GM20000 (cell line): ENCODE measurements at regions not wholly inside any gene's neighbourhood (a gene's known extent, or its start where the extent isn't known, plus 50 kb on each side); places are given as distances from the start of the nearest gene placed in this dataset.

ENCODE experiments used
- DNase-seq: peaks from one replicate; pipeline ENCODE4 v3.0.0; 2012; ENCODE audit warnings: low spot score
- CTCF ChIP-seq: IDR thresholded peaks from 2 replicates; pipeline ENCODE4 v1.5.1; 2012; ENCODE audit warnings: mild to moderate bottlenecking, control low read depth; ENCODE audit errors: extremely low read depth, missing control alignments

DNA sequence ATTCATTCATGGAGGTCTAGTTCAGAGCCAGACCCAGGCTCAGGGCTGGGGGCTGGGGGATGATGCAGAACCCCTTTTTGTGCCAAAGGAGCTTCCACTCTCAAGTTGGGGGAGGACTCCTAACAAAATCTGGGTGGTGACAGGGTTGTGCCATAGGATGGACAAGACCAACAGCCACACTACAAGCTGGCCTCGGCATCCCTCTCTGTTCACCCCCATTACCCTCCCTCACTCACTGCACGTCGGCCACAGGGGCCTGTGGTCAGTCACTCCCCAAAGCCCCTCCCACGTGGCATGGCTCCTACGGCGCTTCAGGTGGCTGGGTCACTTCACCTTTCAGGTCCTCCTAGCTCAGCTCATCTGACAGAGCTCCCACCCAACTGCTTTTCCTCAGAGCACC is 348.7 kb upstream of the ZMIZ1 start:
- no peak for TF ChIP-seq CTCF
- DNase-seq: no peak

DNA sequence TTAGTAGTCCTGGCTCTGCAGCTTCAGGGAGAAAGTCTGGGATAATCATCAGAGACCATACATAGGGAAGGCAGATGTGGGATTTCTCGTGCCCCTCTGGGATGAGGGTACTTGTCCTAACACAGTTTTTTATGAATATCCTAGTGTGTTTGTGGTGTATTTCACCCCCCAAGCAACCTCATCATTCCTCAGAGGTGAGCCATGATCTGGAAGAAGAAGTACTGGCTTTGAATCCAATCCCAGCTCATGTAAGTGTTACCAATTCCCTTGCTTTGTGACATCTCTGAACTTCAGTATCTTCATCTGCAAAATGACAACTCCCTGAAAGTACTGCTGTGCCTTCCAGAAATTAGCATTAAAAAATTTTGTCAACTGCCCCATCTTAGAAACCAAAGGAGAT is 347.5 kb upstream of the ZMIZ1 start:
- no peak for TF ChIP-seq CTCF
- no peak for DNase-seq

- no peak for DNase-seq
- TF ChIP-seq CTCF: no peak
Measured at GRCh38 chr10:78724846-78725245, 343.9 kb upstream of the ZMIZ1 start.

GRCh38 chr10:78726171-78726570 is 342.6 kb upstream of the ZMIZ1 start:
- no peak for DNase-seq
- TF ChIP-seq CTCF: no peak

DNA sequence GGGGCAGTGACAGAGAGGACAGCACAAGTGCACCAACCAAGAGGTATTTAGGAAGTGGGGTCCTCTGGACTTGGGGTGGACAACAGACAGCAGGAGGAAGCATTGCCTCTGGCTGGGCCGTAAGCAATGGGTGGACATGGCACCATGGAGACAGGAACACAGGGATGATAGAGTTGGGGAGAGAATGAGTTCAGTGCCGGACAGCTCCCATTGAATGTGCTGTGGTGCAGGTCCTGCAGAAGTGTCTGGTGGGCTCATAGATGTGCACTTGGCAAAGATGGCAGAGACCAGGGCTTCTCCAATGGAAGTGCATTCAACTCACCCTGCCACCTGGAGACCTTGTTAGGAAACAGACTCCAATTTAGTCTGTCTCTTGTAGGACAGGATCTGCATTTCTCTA is 341.5 kb upstream of the ZMIZ1 start:
- TF ChIP-seq CTCF: no peak
- DNase-seq: no peak

DNA sequence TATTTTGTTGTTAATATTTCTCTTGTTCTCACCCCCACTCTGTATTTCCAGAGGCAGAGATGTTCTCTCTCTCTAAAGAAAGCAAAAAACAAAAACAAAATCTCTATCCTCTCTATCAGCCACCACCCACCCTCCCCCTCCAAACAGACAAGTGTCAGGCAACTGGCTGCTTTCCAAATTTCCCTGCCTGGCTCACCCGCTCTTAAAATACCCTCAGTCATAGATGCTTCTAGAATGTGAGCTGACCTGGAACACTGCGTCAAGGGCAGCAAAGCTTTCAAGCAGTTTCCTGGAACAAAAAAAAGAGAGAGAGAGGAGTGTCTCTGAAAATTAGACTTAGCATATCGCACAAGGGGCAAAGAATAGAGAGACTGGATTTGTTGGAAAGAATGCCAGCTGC is 341.0 kb upstream of the ZMIZ1 start:
- DNase-seq: no peak
- TF ChIP-seq CTCF: no peak

DNA sequence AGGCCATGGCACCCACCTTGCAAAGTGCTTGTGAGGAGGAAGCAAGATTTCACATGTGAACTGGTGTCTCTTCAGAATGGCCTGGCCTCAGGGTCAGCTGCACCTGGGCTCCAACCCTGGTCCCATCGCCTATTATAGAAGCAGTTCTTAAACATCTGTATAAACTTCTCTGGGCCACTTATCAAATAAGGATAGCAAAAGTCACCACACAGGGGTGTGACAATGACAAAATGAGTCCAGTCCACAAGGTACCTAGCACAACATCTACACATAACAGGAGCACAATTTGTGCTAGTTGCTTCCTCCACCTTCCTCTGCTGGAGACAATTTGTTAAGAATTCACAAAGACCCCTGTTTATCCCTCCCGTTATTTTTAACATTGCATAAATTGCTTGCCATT is 340.6 kb upstream of the ZMIZ1 start:
- TF ChIP-seq CTCF: no peak
- no peak for DNase-seq
